CD4-positive, alpha-beta T cell treated with Interleukin-4 for 4 hours (primary cell): ENCODE measurements at regions not wholly inside any gene's neighbourhood (a gene's known extent, or its start where the extent isn't known, plus 50 kb on each side); places are given as distances from the start of the nearest gene placed in this dataset.

Experiments used
- DNase-seq: peaks from one replicate; pipeline ENCODE4 v3.0.0-alpha.2; 2020

- no peak for DNase-seq
These were observed 211.7 kb downstream of the FAM76B start for GRCh38 chr11:95577716-95578460.

GRCh38 chr11:95576146-95576845 lies 213.3 kb downstream of the FAM76B start:
- no peak for DNase-seq

- DNase-seq, result no peak
These were observed 214.1 kb downstream of the FAM76B start for GRCh38 chr11:95575517-95575916.

- no peak for DNase-seq
These were observed 217.8 kb downstream of the FAM76B start for GRCh38 chr11:95571718-95572260.

- no peak for DNase-seq
These were observed 218.7 kb downstream of the FAM76B start for GRCh38 chr11:95570845-95571244.

GRCh38 chr11:95569207-95569606 lies 220.4 kb downstream of the FAM76B start:
- no peak for DNase-seq

- no peak for DNase-seq
These were observed 221.3 kb downstream of the FAM76B start for GRCh38 chr11:95568281-95568680.

GRCh38 chr11:95567685-95568084 lies 221.9 kb downstream of the FAM76B start:
- DNase-seq, result no peak

GRCh38 chr11:95566211-95566610 lies 223.4 kb downstream of the FAM76B start:
- DNase-seq, result no peak

- no peak for DNase-seq
These were observed 223.8 kb downstream of the FAM76B start for GRCh38 chr11:95565724-95566141.

- no peak for DNase-seq
These were observed 225.7 kb downstream of the FAM76B start for GRCh38 chr11:95563859-95564258.

GRCh38 chr11:95563173-95563572 lies 226.4 kb downstream of the FAM76B start:
- DNase-seq, result no peak

- no peak for DNase-seq
These were observed 227.2 kb downstream of the FAM76B start for GRCh38 chr11:95562196-95562921.

GRCh38 chr11:95559899-95560298 lies 229.7 kb downstream of the FAM76B start:
- DNase-seq, result no peak

GRCh38 chr11:95557376-95557775 lies 232.2 kb downstream of the FAM76B start:
- no peak for DNase-seq

GRCh38 chr11:95556342-95557163 lies 233.0 kb downstream of the FAM76B start:
- DNase-seq, result peak; percentile 0

GRCh38 chr11:95556011-95556341 lies 233.6 kb downstream of the FAM76B start:
- DNase-seq, result no peak

- no peak for DNase-seq
These were observed 234.7 kb downstream of the FAM76B start for GRCh38 chr11:95554911-95555310.

- no peak for DNase-seq
These were observed 240.3 kb downstream of the FAM76B start for GRCh38 chr11:95549301-95549700.

GRCh38 chr11:95548416-95548815 lies 241.2 kb downstream of the FAM76B start:
- no peak for DNase-seq

GRCh38 chr11:95547976-95548375 lies 241.6 kb downstream of the FAM76B start:
- peak; percentile 11 for DNase-seq

- DNase-seq, result no peak
These were observed 242.4 kb downstream of the FAM76B start for GRCh38 chr11:95547186-95547585.
